HG03442 (cell line): ENCODE measurements at regions not wholly inside any gene's neighbourhood (a gene's known extent, or its start where the extent isn't known, plus 50 kb on each side); places are given as distances from the start of the nearest gene placed in this dataset.

Experiments used
- ATAC-seq: cut with Tn5 transposase; IDR thresholded peaks from one replicate; pipeline ENCODE4 v1.9.1; 2021; ENCODE audit warnings: mild to moderate bottlenecking, moderate library complexity; ENCODE audit not compliant: unreplicated experiment

GRCh38 chr16:77652399-77652798 lies 69.9 kb upstream of the NUDT7 start:
- ATAC-seq = no peak

GRCh38 chr16:77657016-77657415 lies 65.3 kb upstream of the NUDT7 start:
- ATAC-seq = no peak

GRCh38 chr16:77660311-77660710 lies 62.0 kb upstream of the NUDT7 start:
- ATAC-seq = no peak

GRCh38 chr16:77662246-77662645 lies 60.1 kb upstream of the NUDT7 start:
- ATAC-seq = no peak

- no peak for ATAC-seq
Measured at GRCh38 chr16:77663711-77664110, 58.6 kb upstream of the NUDT7 start.

GRCh38 chr16:77666771-77667170 lies 55.5 kb upstream of the NUDT7 start:
- ATAC-seq = no peak

- ATAC-seq = no peak
Measured at GRCh38 chr16:77668201-77668600, 54.1 kb upstream of the NUDT7 start.

GRCh38 chr16:77669057-77669456 lies 53.3 kb upstream of the NUDT7 start:
- ATAC-seq = no peak
